ENCODE measurements at regions not wholly inside any gene's neighbourhood (a gene's known extent, or its start where the extent isn't known, plus 50 kb on each side); places are given as distances from the start of the nearest gene placed in this dataset.
"Not testable (repeated sequence)": the region's sequence is repeated elsewhere in the genome, so short reads cannot be mapped to it uniquely, and the experiment has no call there.

GRCh38 chr12:116361414-116362223 lies 84.1 kb upstream of the MED13L start:
- DNase-seq (ENCODE audit: low read depth in 3 of 3): no peak

- no peak for DNase-seq (ENCODE audit: low read depth in 3 of 3)
Measured at GRCh38 chr12:116365114-116365513, 87.6 kb upstream of the MED13L start.

- no peak for DNase-seq (ENCODE audit: low read depth in 3 of 3)
Measured at GRCh38 chr12:116365606-116366455, 88.3 kb upstream of the MED13L start.

- DNase-seq (ENCODE audit: low read depth in 3 of 3): no peak
Measured at GRCh38 chr12:116366456-116366776, 88.9 kb upstream of the MED13L start.

GRCh38 chr12:116366824-116367223 lies 89.3 kb upstream of the MED13L start:
- DNase-seq (ENCODE audit: low read depth in 3 of 3): no peak

- no peak for DNase-seq (ENCODE audit: low read depth in 3 of 3)
Measured at GRCh38 chr12:116368196-116369194, 91.0 kb upstream of the MED13L start.

- DNase-seq (ENCODE audit: low read depth in 3 of 3): no peak
Measured at GRCh38 chr12:116370004-116370404, 92.5 kb upstream of the MED13L start.

- no peak for DNase-seq (ENCODE audit: low read depth in 3 of 3)
Measured at GRCh38 chr12:116370886-116371580, 93.5 kb upstream of the MED13L start.

GRCh38 chr12:116372815-116373214 lies 95.3 kb upstream of the MED13L start:
- no peak for DNase-seq (ENCODE audit: low read depth in 3 of 3)

- no peak for DNase-seq (ENCODE audit: low read depth in 3 of 3)
Measured at GRCh38 chr12:116373572-116374206, 96.2 kb upstream of the MED13L start.

GRCh38 chr12:116374207-116374606 lies 96.7 kb upstream of the MED13L start:
- no peak for DNase-seq (ENCODE audit: low read depth in 3 of 3)

GRCh38 chr12:116375278-116375842 lies 97.9 kb upstream of the MED13L start:
- no peak for DNase-seq (ENCODE audit: low read depth in 3 of 3)

- no peak for DNase-seq (ENCODE audit: low read depth in 3 of 3)
Measured at GRCh38 chr12:116376354-116377193, 99.1 kb upstream of the MED13L start.

GRCh38 chr12:116377194-116377571 lies 99.7 kb upstream of the MED13L start:
- not testable (repeated sequence) for DNase-seq (ENCODE audit: low read depth in 3 of 3)

GRCh38 chr12:116378002-116378401 lies 100.5 kb upstream of the MED13L start:
- DNase-seq (ENCODE audit: low read depth in 3 of 3): no peak

GRCh38 chr12:116380108-116380507 lies 102.6 kb upstream of the MED13L start:
- no peak for DNase-seq (ENCODE audit: low read depth in 3 of 3)

GRCh38 chr12:116380740-116381139 lies 103.2 kb upstream of the MED13L start:
- DNase-seq (ENCODE audit: low read depth in 3 of 3): not testable (repeated sequence)

GRCh38 chr12:116381240-116381743 lies 103.8 kb upstream of the MED13L start:
- no peak for DNase-seq (ENCODE audit: low read depth in 3 of 3)
